KMS-11 (cell line): ENCODE measurements at regions not wholly inside any gene's neighbourhood (a gene's known extent, or its start where the extent isn't known, plus 50 kb on each side); places are given as distances from the start of the nearest gene placed in this dataset.

Experiments
- H2AFZ ChIP-seq: fragments of 200-600 bp; sonication (generic); 2 replicates; pipeline ENCODE4 v1.6.1; 2016; ENCODE audit warnings: antibody characterized with exemption, mixed run types, low read depth
- H3K27ac ChIP-seq: fragments of 200-600 bp; sonication (generic); 2 replicates; pipeline ENCODE4 v1.6.1; 2016; ENCODE audit warnings: mild to moderate bottlenecking, mixed run types
- H3K27me3 ChIP-seq: fragments of 200-600 bp; sonication (generic); 2 replicates; pipeline ENCODE4 v1.6.1; 2017; ENCODE audit warnings: mild to moderate bottlenecking, low read depth, mixed run types, moderate library complexity; ENCODE audit not compliant: insufficient read depth
- H3K36me3 ChIP-seq: fragments of 200-600 bp; sonication (generic); 2 replicates; pipeline ENCODE4 v1.6.1; 2017; ENCODE audit warnings: mild to moderate bottlenecking, mixed run types; ENCODE audit not compliant: insufficient read depth
- H3K4me1 ChIP-seq: fragments of 200-600 bp; sonication (generic); 2 replicates; pipeline ENCODE4 v1.6.1; 2016; ENCODE audit warnings: mild to moderate bottlenecking, low read depth, mixed run types; ENCODE audit not compliant: poor library complexity, severe bottlenecking
- H3K4me2 ChIP-seq: fragments of 200-600 bp; sonication (generic); 2 replicates; pipeline ENCODE4 v1.7.0; 2016; ENCODE audit warnings: mild to moderate bottlenecking, mixed run types
- H3K4me3 ChIP-seq: fragments of 200-600 bp; sonication (generic); IDR thresholded peaks from 2 replicates; pipeline ENCODE4 v1.6.1; 2017; ENCODE audit warnings: low read depth, low read length, mixed read lengths; ENCODE audit not compliant: insufficient read depth
- H3K79me2 ChIP-seq: fragments of 200-600 bp; sonication (generic); 2 replicates; pipeline ENCODE4 v1.6.1; 2016; ENCODE audit warnings: low read depth, mixed run types; ENCODE audit not compliant: insufficient read depth
- H3K9ac ChIP-seq: fragments of 200-600 bp; sonication (generic); 2 replicates; pipeline ENCODE4 v1.6.1; 2016; ENCODE audit warnings: mild to moderate bottlenecking, mixed run types
- H4K20me1 ChIP-seq: fragments of 200-600 bp; sonication (generic); 2 replicates; pipeline ENCODE4 v1.6.1; 2016; ENCODE audit warnings: mild to moderate bottlenecking, mixed run types; ENCODE audit not compliant: insufficient read depth
- CTCF ChIP-seq: fragments of 200-600 bp; sonication (generic); conservative IDR thresholded peaks from 2 replicates; pipeline ENCODE4 v1.6.1; 2017; ENCODE audit warnings: low read depth, mild to moderate bottlenecking, antibody characterized with exemption, low read length, moderate library complexity, mixed read lengths

- no peaks in the 10 kb centered on the region for H3K4me1 ChIP-seq
- no peak overlapping the region for H3K9ac ChIP-seq
- no peak overlapping the region for H3K27ac ChIP-seq
- no peaks in the 10 kb centered on the region for H3K27me3 ChIP-seq
- no peak overlapping the region for H3K4me2 ChIP-seq
- H3K4me3 ChIP-seq: no peak overlapping the region
- H4K20me1 ChIP-seq: no peaks in the 10 kb centered on the region
- H3K79me2 ChIP-seq: no peaks in the 10 kb centered on the region
- no peaks in the 10 kb centered on the region for H3K36me3 ChIP-seq
- H2AFZ ChIP-seq: no peak overlapping the region
- TF ChIP-seq CTCF: no peak
Measured at GRCh38 chr2:67985586-67985985, 77.2 kb downstream of the C1D start.

GRCh38 chr2:67986258-67986657 lies 76.5 kb downstream of the C1D start:
- H3K36me3 ChIP-seq: no peaks in the 10 kb centered on the region
- H3K79me2 ChIP-seq: no peaks in the 10 kb centered on the region
- no peak overlapping the region for H3K9ac ChIP-seq
- TF ChIP-seq CTCF: no peak
- no peak overlapping the region for H3K4me3 ChIP-seq
- H2AFZ ChIP-seq: no peak overlapping the region
- no peak overlapping the region for H3K4me2 ChIP-seq
- H4K20me1 ChIP-seq: no peaks in the 10 kb centered on the region
- H3K4me1 ChIP-seq: no peaks in the 10 kb centered on the region
- no peak overlapping the region for H3K27ac ChIP-seq
- H3K27me3 ChIP-seq: no peaks in the 10 kb centered on the region
